GM21515 (cell line): ENCODE measurements at regions not wholly inside any gene's neighbourhood (a gene's known extent, or its start where the extent isn't known, plus 50 kb on each side); places are given as distances from the start of the nearest gene placed in this dataset.

Experiments used
- ATAC-seq: cut with Tn5 transposase; IDR thresholded peaks from one replicate; pipeline ENCODE4 v1.9.1; 2021; ENCODE audit not compliant: unreplicated experiment

GRCh38 chr18:26745288-26746181, 120.0 kb downstream of the AQP4 start:
- no peak for ATAC-seq

GRCh38 chr18:26741758-26742157, 123.7 kb downstream of the AQP4 start:
- ATAC-seq: no peak

GRCh38 chr18:26741048-26741447, 124.5 kb downstream of the AQP4 start:
- ATAC-seq: no peak

- no peak for ATAC-seq
These were observed 125.1 kb downstream of the AQP4 start for GRCh38 chr18:26740396-26740795.

GRCh38 chr18:26738706-26739105, 126.8 kb downstream of the AQP4 start:
- ATAC-seq: no peak

GRCh38 chr18:26736301-26736700, 129.2 kb downstream of the AQP4 start:
- no peak for ATAC-seq

GRCh38 chr18:26734760-26735159, 130.7 kb downstream of the AQP4 start:
- ATAC-seq: no peak

GRCh38 chr18:26729449-26729848, 136.1 kb downstream of the AQP4 start:
- ATAC-seq: no peak

GRCh38 chr18:26729008-26729407, 136.5 kb downstream of the AQP4 start:
- ATAC-seq: no peak

- no peak for ATAC-seq
These were observed 141.5 kb downstream of the AQP4 start for GRCh38 chr18:26723981-26724380.

GRCh38 chr18:26722565-26722931, 143.0 kb downstream of the AQP4 start:
- no peak for ATAC-seq

- ATAC-seq: no peak
These were observed 143.5 kb downstream of the AQP4 start for GRCh38 chr18:26721854-26722564.

GRCh38 chr18:26719896-26720295, 145.6 kb downstream of the AQP4 start:
- ATAC-seq: no peak

- ATAC-seq: no peak
These were observed 148.3 kb downstream of the AQP4 start for GRCh38 chr18:26717123-26717719.

GRCh38 chr18:26714739-26715138, 150.8 kb downstream of the AQP4 start:
- ATAC-seq: no peak

- no peak for ATAC-seq
These were observed 153.8 kb downstream of the AQP4 start for GRCh38 chr18:26711756-26712155.

GRCh38 chr18:26710470-26711096, 154.9 kb downstream of the AQP4 start:
- ATAC-seq: peak; percentile 93

- ATAC-seq: no peak
These were observed 155.6 kb downstream of the AQP4 start for GRCh38 chr18:26709897-26710296.

- ATAC-seq: no peak
These were observed 156.4 kb downstream of the AQP4 start for GRCh38 chr18:26708806-26709716.

- no peak for ATAC-seq
These were observed 158.6 kb downstream of the AQP4 start for GRCh38 chr18:26706911-26707351.
